GM12891 (cell line): ENCODE measurements at regions not wholly inside any gene's neighbourhood (a gene's known extent, or its start where the extent isn't known, plus 50 kb on each side); places are given as distances from the start of the nearest gene placed in this dataset.

Experiments used
- PAX5 ChIP-seq: IDR thresholded peaks from 2 replicates; pipeline ENCODE4 v1.6.1; 2011; ENCODE audit warnings: low read length, moderate library complexity, mild to moderate bottlenecking; ENCODE audit not compliant: insufficient read depth, severe bottlenecking
- POLR2A ChIP-seq: IDR thresholded peaks from 2 replicates; pipeline ENCODE4 v1.6.1; 2011; ENCODE audit warnings: low read depth, low read length, control low read depth
- POLR2AphosphoS5 ChIP-seq: IDR thresholded peaks from 2 replicates; pipeline ENCODE4 v1.6.1; 2011; ENCODE audit warnings: low read depth, low read length, control low read depth

DNA sequence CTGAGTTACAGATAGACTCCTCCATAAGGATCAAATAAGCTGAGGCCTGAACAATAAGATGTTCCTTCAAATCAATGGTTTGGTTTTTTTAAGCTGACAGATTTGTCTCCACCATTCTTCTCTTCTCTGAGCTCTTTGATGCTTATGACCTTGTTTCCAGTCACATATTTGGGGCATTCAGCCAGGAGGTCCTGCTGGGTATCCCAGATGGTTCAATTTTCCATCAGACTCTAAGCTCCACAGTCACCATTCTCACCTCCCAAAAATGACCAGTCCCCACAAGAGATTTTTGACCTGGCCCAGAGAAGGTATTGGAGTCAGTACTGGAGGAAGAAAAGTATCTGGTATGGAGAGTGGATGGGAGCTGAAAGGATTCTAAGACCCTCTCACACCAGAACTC is 74.6 kb upstream of the FRMPD3 start:
- TF ChIP-seq POLR2A, result no peak
- no peak for TF ChIP-seq POLR2AphosphoS5
- no peak for TF ChIP-seq PAX5
